H9 (cell line): ENCODE measurements at regions not wholly inside any gene's neighbourhood (a gene's known extent, or its start where the extent isn't known, plus 50 kb on each side); places are given as distances from the start of the nearest gene placed in this dataset.

ENCODE experiments used
- DNase-seq: peaks from one replicate; pipeline ENCODE4 v3.0.0-alpha.2; 2017
- H2AFZ ChIP-seq: one replicate; pipeline ENCODE4 v1.6.1; 2013; ENCODE audit warnings: mild to moderate bottlenecking, low read length, control low read depth, moderate library complexity
- H2AK5ac ChIP-seq: 2 replicates; pipeline ENCODE4 v1.6.1; 2013; ENCODE audit warnings: low read length, control low read depth, mixed read lengths; ENCODE audit not compliant: insufficient read length
- H2BK120ac ChIP-seq: one replicate; pipeline ENCODE4 v1.6.1; 2013; ENCODE audit warnings: low read depth, mild to moderate bottlenecking, low read length, control low read depth, inconsistent platforms; ENCODE audit not compliant: poor library complexity, severe bottlenecking
- H2BK12ac ChIP-seq: 2 replicates; pipeline ENCODE4 v1.6.1; 2013; ENCODE audit warnings: low read length, control low read depth, mixed read lengths, low read depth; ENCODE audit not compliant: insufficient read length
- H2BK15ac ChIP-seq: 2 replicates; pipeline ENCODE4 v1.6.1; 2013; ENCODE audit warnings: low read depth, low read length, control low read depth
- H2BK20ac ChIP-seq: one replicate; pipeline ENCODE4 v1.6.1; 2013; ENCODE audit warnings: low read depth, mild to moderate bottlenecking, low read length, control low read depth, inconsistent platforms; ENCODE audit not compliant: poor library complexity, severe bottlenecking
- H2BK5ac ChIP-seq: 2 replicates; pipeline ENCODE4 v1.6.1; 2013; ENCODE audit warnings: low read length, control low read depth, mixed read lengths; ENCODE audit not compliant: insufficient read length
- H3K14ac ChIP-seq: 2 replicates; pipeline ENCODE4 v1.6.1; 2013; ENCODE audit warnings: low read length, control low read depth; ENCODE audit not compliant: insufficient read depth
- H3K18ac ChIP-seq: 2 replicates; pipeline ENCODE4 v1.6.1; 2013; ENCODE audit warnings: low read depth, mild to moderate bottlenecking, mixed read lengths, low read length, control low read depth; ENCODE audit not compliant: insufficient read length
- H3K23ac ChIP-seq: 2 replicates; pipeline ENCODE4 v1.6.1; 2013; ENCODE audit warnings: low read length, control low read depth, mixed read lengths, low read depth; ENCODE audit not compliant: insufficient read length
- H3K23me2 ChIP-seq: 2 replicates; pipeline ENCODE4 v1.6.1; 2013; ENCODE audit warnings: low read depth, mild to moderate bottlenecking, mixed read lengths, low read length, control low read depth; ENCODE audit not compliant: insufficient read length, poor library complexity, severe bottlenecking
- H3K27ac ChIP-seq: 2 replicates; pipeline ENCODE4 v1.5.1; 2013; ENCODE audit warnings: low read length, control low read depth, mixed read lengths, low read depth; ENCODE audit not compliant: insufficient read length
- H3K27me3 ChIP-seq: 2 replicates; pipeline ENCODE4 v1.6.1; 2013; ENCODE audit warnings: low read length, control low read depth, inconsistent platforms; ENCODE audit not compliant: insufficient read depth
- H3K4ac ChIP-seq: 2 replicates; pipeline ENCODE4 v1.6.1; 2013; ENCODE audit warnings: low read depth, mild to moderate bottlenecking, control low read depth, inconsistent platforms, low read length, moderate library complexity
- H3K4me1 ChIP-seq: 2 replicates; pipeline ENCODE4 v1.6.1; 2013; ENCODE audit warnings: low read length, control low read depth, inconsistent platforms; ENCODE audit not compliant: insufficient read depth
- H3K4me2 ChIP-seq: 2 replicates; pipeline ENCODE4 v1.6.1; 2013; ENCODE audit warnings: low read length, control low read depth, mixed read lengths; ENCODE audit not compliant: insufficient read length, insufficient read depth
- H3K56ac ChIP-seq: 2 replicates; pipeline ENCODE4 v1.6.1; 2013; ENCODE audit warnings: low read depth, mild to moderate bottlenecking, mixed read lengths, low read length, control low read depth; ENCODE audit not compliant: insufficient read length
- H3K79me1 ChIP-seq: 2 replicates; pipeline ENCODE4 v1.6.1; 2013; ENCODE audit warnings: low read depth, mild to moderate bottlenecking, moderate library complexity, low read length, control low read depth, inconsistent platforms; ENCODE audit not compliant: insufficient read depth, poor library complexity, severe bottlenecking
- H3K79me2 ChIP-seq: 2 replicates; pipeline ENCODE4 v1.6.1; 2013; ENCODE audit warnings: low read length, control low read depth, inconsistent platforms; ENCODE audit not compliant: insufficient read depth
- H3K9ac ChIP-seq: 2 replicates; pipeline ENCODE4 v1.6.1; 2013; ENCODE audit warnings: low read length, control low read depth, mixed read lengths; ENCODE audit not compliant: insufficient read length; ENCODE audit errors: extremely low read depth
- H3K9me3 ChIP-seq: one replicate; pipeline ENCODE4 v1.6.1; 2013; ENCODE audit warnings: low read depth, low read length, inconsistent platforms; ENCODE audit not compliant: control insufficient read depth
- H3T11ph ChIP-seq: one replicate; pipeline ENCODE4 v1.6.1; 2013; ENCODE audit warnings: mild to moderate bottlenecking, low read length, control low read depth, inconsistent platforms
- H4K20me1 ChIP-seq: one replicate; pipeline ENCODE4 v1.6.1; 2013; ENCODE audit not compliant: control insufficient read depth, insufficient read length, insufficient read depth
- H4K5ac ChIP-seq: 2 replicates; pipeline ENCODE4 v1.6.1; 2013; ENCODE audit warnings: low read depth, mild to moderate bottlenecking, mixed read lengths, low read length, control low read depth; ENCODE audit not compliant: insufficient read length
- H4K8ac ChIP-seq: replicated peaks from 2 replicates; pipeline ENCODE4 v1.6.1; 2013; ENCODE audit warnings: low read length, control low read depth, mixed read lengths, low read depth; ENCODE audit not compliant: insufficient read length
- H4K91ac ChIP-seq: 2 replicates; pipeline ENCODE4 v1.6.1; 2013; ENCODE audit warnings: low read depth, mild to moderate bottlenecking, moderate library complexity, mixed read lengths, low read length, control low read depth; ENCODE audit not compliant: insufficient read length
- H3K27ac Mint-ChIP-seq, 3 experiments: 2 replicates in 2 of 3; 3 replicates in 1 of 3; pipeline ENCODE4 v1.8.0; 2020 to 2021; ENCODE audit warnings: mixed read lengths in 3 of 3, mild to moderate bottlenecking in 1 of 3, moderate library complexity in 1 of 3
- H3K27me3 Mint-ChIP-seq: 2 replicates; pipeline ENCODE4 v1.8.0; 2021; ENCODE audit warnings: low read depth, mild to moderate bottlenecking, moderate library complexity, mixed read lengths
- H3K36me3 Mint-ChIP-seq, 3 experiments: 2 replicates in 2 of 3; 3 replicates in 1 of 3; pipeline ENCODE4 v1.8.0; 2020 to 2021; ENCODE audit warnings: low read depth in 3 of 3, mixed read lengths in 3 of 3; ENCODE audit not compliant: insufficient read depth in 1 of 3
- H3K4me1 Mint-ChIP-seq, 2 experiments: 2 replicates each; pipeline ENCODE4 v1.8.0; 2020; ENCODE audit warnings: mixed read lengths in 2 of 2
- H3K4me3 Mint-ChIP-seq, 2 experiments: 2 replicates in 1 of 2; 3 replicates in 1 of 2; pipeline ENCODE4 v1.8.0; 2020 to 2021; ENCODE audit warnings: mild to moderate bottlenecking in 2 of 2, mixed read lengths in 2 of 2, moderate library complexity in 1 of 2
- H3K9me3 Mint-ChIP-seq, 2 experiments: 2 replicates in 1 of 2; 3 replicates in 1 of 2; pipeline ENCODE4 v1.8.0; 2020; ENCODE audit warnings: mild to moderate bottlenecking in 2 of 2, mixed read lengths in 2 of 2, moderate library complexity in 1 of 2
- CTCF ChIP-seq: fragments of 200-600 bp; sonication (generic); conservative IDR thresholded peaks from 3 replicates; pipeline ENCODE4 v1.8.0; 2021; ENCODE audit warnings: antibody characterized with exemption, mild to moderate bottlenecking
- WGBS: extraction: QIAGEN DNeasy Blood & Tissue Kit; methylation state at CpG from one replicate; pipeline ENCODE4 v1.1.7; 2013; ENCODE audit warnings: missing lambda C conversion rate, low lambda C conversion rate, mixed read lengths; ENCODE audit not compliant: insufficient read length; ENCODE audit errors: extremely low coverage; 5-methylcytosine and 5-hydroxymethylcytosine counted together

GRCh38 chr2:121855510-121855909, 100.1 kb downstream of the TSN start:
- H3K27me3 Mint-ChIP-seq: peaks cover 2% of the 10 kb centered on the region
- WGBS: no CpG with 5 or more reads among the region's 4 CpGs
- no peak overlapping the region for H3K14ac ChIP-seq

More at GRCh38 chr2:121855510-121855909, 100.1 kb downstream of the TSN start:
- H3K4ac ChIP-seq: no peak overlapping the region
- no peak for TF ChIP-seq CTCF
- no peak overlapping the region for H2AK5ac ChIP-seq
- H3K4me1 Mint-ChIP-seq: peaks cover 3 to 4% of the 10 kb centered on the region in 2 experiments; a peak in 2 of 4 replicates
- no peaks in the 10 kb centered on the region for H3K9me3 ChIP-seq
- H2BK5ac ChIP-seq: no peak overlapping the region
- no peaks in the 10 kb centered on the region for H4K20me1 ChIP-seq
- no peak overlapping the region for H2BK20ac ChIP-seq
- H3K9ac ChIP-seq: no peak overlapping the region
- no peak overlapping the region for H3K27ac ChIP-seq
- no peak overlapping the region for H2BK15ac ChIP-seq
- H3K79me1 ChIP-seq: no peaks in the 10 kb centered on the region
- no peaks in the 10 kb centered on the region for H3K4me1 ChIP-seq
- H2AFZ ChIP-seq: no peak overlapping the region
- H3K9me3 Mint-ChIP-seq: no peaks in the 10 kb centered on the region; a peak in 2 of 5 replicates
- no peak overlapping the region for H3K27ac Mint-ChIP-seq
- no peak overlapping the region for H2BK12ac ChIP-seq
- H3K23me2 ChIP-seq: no peaks in the 10 kb centered on the region
- H3K18ac ChIP-seq: no peak overlapping the region
- H3K4me2 ChIP-seq: no peak overlapping the region
- no peak overlapping the region for H4K8ac ChIP-seq
- no peaks in the 10 kb centered on the region for H3K79me2 ChIP-seq
- no peak for DNase-seq
- H4K91ac ChIP-seq: no peak overlapping the region
- H4K5ac ChIP-seq: no peak overlapping the region
- no peak overlapping the region for H3K23ac ChIP-seq
- H3K27me3 ChIP-seq: no peaks in the 10 kb centered on the region
- H3T11ph ChIP-seq: no peak overlapping the region
- H3K36me3 Mint-ChIP-seq: no peaks in the 10 kb centered on the region
- no peak overlapping the region for H2BK120ac ChIP-seq
- no peak overlapping the region for H3K4me3 Mint-ChIP-seq
- H3K56ac ChIP-seq: no peak overlapping the region
